Upper lobe of left lung (tissue), 4 donors: ENCODE measurements at regions not wholly inside any gene's neighbourhood (a gene's known extent, or its start where the extent isn't known, plus 50 kb on each side); places are given as distances from the start of the nearest gene placed in this dataset.
"Not testable (repeated sequence)": the region's sequence is repeated elsewhere in the genome, so short reads cannot be mapped to it uniquely, and the experiment has no call there.

Experiments used
- POLR2A ChIP-seq, 4 donors: fragments of 450-650 bp; IDR thresholded peaks; one replicate each; pipeline ENCODE4 v1.5.1; 2016 to 2017; ENCODE audit warnings: antibody characterized with exemption in 4 of 4, mild to moderate bottlenecking in 2 of 4
- TF ChIP-seq, protein P1 (sequence below), 6 experiments: fragments of 450-650 bp in 4 of 6; fragments of 200-600 bp in 2 of 6; sonication (generic) in 2 of 6; IDR thresholded peaks; one replicate each; pipeline ENCODE4 v1.5.1; 2016 to 2019; ENCODE audit warnings: antibody characterized with exemption in 6 of 6

DNA sequence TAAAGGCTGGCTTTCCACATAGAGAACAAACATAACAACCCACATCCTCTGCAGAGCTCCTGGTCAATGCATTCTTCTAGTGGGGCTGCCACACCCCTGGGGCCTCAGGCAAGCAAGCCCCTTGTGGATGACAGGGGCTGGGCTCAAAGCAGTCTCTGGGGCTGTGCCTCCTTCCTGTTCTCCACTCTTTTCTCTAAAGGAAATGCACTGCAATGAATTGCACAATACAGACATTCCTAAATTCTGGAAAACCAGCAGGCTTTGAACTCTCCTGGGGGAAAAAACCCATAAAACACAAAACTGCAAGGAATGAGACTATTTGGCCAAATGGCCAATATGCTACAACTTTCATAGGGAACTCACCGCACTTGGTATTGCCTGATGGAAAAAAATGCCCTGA is 293.9 kb upstream of the PLGLB2 start:
- TF ChIP-seq, protein P1, sequence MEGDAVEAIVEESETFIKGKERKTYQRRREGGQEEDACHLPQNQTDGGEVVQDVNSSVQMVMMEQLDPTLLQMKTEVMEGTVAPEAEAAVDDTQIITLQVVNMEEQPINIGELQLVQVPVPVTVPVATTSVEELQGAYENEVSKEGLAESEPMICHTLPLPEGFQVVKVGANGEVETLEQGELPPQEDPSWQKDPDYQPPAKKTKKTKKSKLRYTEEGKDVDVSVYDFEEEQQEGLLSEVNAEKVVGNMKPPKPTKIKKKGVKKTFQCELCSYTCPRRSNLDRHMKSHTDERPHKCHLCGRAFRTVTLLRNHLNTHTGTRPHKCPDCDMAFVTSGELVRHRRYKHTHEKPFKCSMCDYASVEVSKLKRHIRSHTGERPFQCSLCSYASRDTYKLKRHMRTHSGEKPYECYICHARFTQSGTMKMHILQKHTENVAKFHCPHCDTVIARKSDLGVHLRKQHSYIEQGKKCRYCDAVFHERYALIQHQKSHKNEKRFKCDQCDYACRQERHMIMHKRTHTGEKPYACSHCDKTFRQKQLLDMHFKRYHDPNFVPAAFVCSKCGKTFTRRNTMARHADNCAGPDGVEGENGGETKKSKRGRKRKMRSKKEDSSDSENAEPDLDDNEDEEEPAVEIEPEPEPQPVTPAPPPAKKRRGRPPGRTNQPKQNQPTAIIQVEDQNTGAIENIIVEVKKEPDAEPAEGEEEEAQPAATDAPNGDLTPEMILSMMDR (IDR thresholded peaks at IDR 0.05) = not testable (repeated sequence)
- not testable (repeated sequence) for TF ChIP-seq POLR2A (IDR thresholded peaks at IDR 0.05)
